ENCODE measurements at regions not wholly inside any gene's neighbourhood (a gene's known extent, or its start where the extent isn't known, plus 50 kb on each side); places are given as distances from the start of the nearest gene placed in this dataset.

GRCh38 chr10:124229201-124229988, 136.0 kb upstream of the CHST15 start:
- no peak overlapping the region for H3K27ac ChIP-seq (ENCODE audit: low read depth, low read length, poor library complexity, severe bottlenecking)
- TF ChIP-seq, protein P1, sequence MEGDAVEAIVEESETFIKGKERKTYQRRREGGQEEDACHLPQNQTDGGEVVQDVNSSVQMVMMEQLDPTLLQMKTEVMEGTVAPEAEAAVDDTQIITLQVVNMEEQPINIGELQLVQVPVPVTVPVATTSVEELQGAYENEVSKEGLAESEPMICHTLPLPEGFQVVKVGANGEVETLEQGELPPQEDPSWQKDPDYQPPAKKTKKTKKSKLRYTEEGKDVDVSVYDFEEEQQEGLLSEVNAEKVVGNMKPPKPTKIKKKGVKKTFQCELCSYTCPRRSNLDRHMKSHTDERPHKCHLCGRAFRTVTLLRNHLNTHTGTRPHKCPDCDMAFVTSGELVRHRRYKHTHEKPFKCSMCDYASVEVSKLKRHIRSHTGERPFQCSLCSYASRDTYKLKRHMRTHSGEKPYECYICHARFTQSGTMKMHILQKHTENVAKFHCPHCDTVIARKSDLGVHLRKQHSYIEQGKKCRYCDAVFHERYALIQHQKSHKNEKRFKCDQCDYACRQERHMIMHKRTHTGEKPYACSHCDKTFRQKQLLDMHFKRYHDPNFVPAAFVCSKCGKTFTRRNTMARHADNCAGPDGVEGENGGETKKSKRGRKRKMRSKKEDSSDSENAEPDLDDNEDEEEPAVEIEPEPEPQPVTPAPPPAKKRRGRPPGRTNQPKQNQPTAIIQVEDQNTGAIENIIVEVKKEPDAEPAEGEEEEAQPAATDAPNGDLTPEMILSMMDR (conservative IDR thresholded peaks at IDR 0.05; ENCODE audit: low read length) = no peak
- no peak for TF ChIP-seq EZH2phosphoT487 (IDR thresholded peaks at IDR 0.05; ENCODE audit: borderline replicate concordance, low read depth, low read length)
- H3K9me3 ChIP-seq (ENCODE audit: low read length) = peaks cover 39% of the 10 kb centered on the region
- no peak overlapping the region for H3K4me2 ChIP-seq (ENCODE audit: low read length)
- no TSS peak for BruUV-seq (replicated peaks)
- ChIA-PET CTCF (ENCODE audit: unreplicated experiment) (no interaction called here), POLR2A (no interaction called here)
- no peaks in the 10 kb centered on the region for H3K9me2 ChIP-seq (ENCODE audit: insufficient read depth, low read length)
- no peaks in the 10 kb centered on the region for H4K20me1 ChIP-seq (ENCODE audit: insufficient read depth, low read length)
- no peaks in the 10 kb centered on the region for H3K4me1 ChIP-seq (ENCODE audit: insufficient read depth, low read length, poor library complexity, severe bottlenecking)
- H3K79me2 ChIP-seq (ENCODE audit: insufficient read depth, low read depth, low read length) = no peaks in the 10 kb centered on the region
- peak; percentile 44 for DNase-seq (ENCODE audit: low spot score)
- H2AFZ ChIP-seq (ENCODE audit: low read length) = no peak overlapping the region
- H3K36me3 ChIP-seq (ENCODE audit: insufficient read depth, low read length) = no peaks in the 10 kb centered on the region
- H3K4me3 ChIP-seq (ENCODE audit: low read depth, low read length, poor library complexity, severe bottlenecking) = no peak overlapping the region
- intact Hi-C loops (cut with micrococcal nuclease; ENCODE audit: unreplicated experiment) = loop anchor here (10.0 kb wide), 2 partner anchors 125 to 235 kb away; no protein-coding TSS in a partner anchor

DNA sequence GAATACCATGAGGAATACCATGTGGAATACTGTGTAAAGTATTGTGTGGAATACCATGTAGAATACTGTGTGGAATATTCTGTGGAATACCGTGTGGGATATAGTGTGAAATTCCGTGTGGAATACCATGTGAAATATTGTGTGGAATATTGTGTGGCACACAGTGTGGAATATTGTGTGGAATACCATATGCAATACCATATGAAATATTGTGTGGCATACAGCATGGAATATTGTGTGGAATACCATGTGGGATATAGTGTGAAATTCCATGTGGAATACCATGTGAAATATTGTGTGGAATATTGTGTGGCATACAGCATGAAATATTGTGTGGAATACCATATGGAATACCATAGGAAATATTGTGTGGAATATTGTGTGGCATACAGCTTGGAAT, 135.1 kb upstream of the CHST15 start:
- peak; percentile 41 for DNase-seq (ENCODE audit: low spot score)
- BruUV-seq (replicated peaks) = no TSS peak
- no peak for TF ChIP-seq EZH2phosphoT487 (IDR thresholded peaks at IDR 0.05; ENCODE audit: borderline replicate concordance, low read depth, low read length)
- TF ChIP-seq, protein P1 (conservative IDR thresholded peaks at IDR 0.05; ENCODE audit: low read length) = no peak
- H3K9me2 ChIP-seq (ENCODE audit: insufficient read depth, low read length) = no peaks in the 10 kb centered on the region
- H3K4me2 ChIP-seq (ENCODE audit: low read length) = no peak overlapping the region
- no peaks in the 10 kb centered on the region for H3K4me1 ChIP-seq (ENCODE audit: insufficient read depth, low read length, poor library complexity, severe bottlenecking)
- intact Hi-C loops (cut with micrococcal nuclease; ENCODE audit: unreplicated experiment) = loop anchor here (10.0 kb wide), 2 partner anchors 124 to 234 kb away; no protein-coding TSS in a partner anchor
- no peak overlapping the region for H3K27ac ChIP-seq (ENCODE audit: low read depth, low read length, poor library complexity, severe bottlenecking)
- CTCF ChIA-PET (ENCODE audit: unreplicated experiment) = no interaction called here
- no peak overlapping the region for H3K4me3 ChIP-seq (ENCODE audit: low read depth, low read length, poor library complexity, severe bottlenecking)
- POLR2A ChIA-PET = no interaction called here
- no peaks in the 10 kb centered on the region for H3K36me3 ChIP-seq (ENCODE audit: insufficient read depth, low read length)
- no peaks in the 10 kb centered on the region for H3K79me2 ChIP-seq (ENCODE audit: insufficient read depth, low read depth, low read length)
- H2AFZ ChIP-seq (ENCODE audit: low read length) = no peak overlapping the region
- no peaks in the 10 kb centered on the region for H4K20me1 ChIP-seq (ENCODE audit: insufficient read depth, low read length)
- peaks cover 39% of the 10 kb centered on the region for H3K9me3 ChIP-seq (ENCODE audit: low read length)

DNA sequence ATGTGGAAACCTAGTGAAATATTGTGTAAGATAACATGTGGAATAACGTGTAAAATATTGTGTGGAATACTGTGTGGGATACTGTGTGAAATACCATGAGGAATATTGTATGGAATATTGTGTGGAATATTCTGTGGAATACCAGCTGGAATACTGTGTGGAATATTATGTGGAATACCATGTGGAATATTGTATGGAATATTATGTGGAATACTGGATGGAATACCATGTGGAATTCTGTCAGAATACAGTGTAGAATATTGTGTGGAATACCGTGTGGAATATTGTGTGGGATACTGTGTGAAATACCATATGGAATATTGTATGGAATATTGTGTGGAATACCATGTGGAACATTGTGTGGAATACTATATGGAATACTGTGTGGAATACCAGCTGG, 134.6 kb upstream of the CHST15 start:
- ChIA-PET CTCF (ENCODE audit: unreplicated experiment) (no interaction called here), POLR2A (no interaction called here)
- Histone ChIP-seq H3K36me3 (ENCODE audit: insufficient read depth, low read length) (no peaks in the 10 kb centered on the region), H2AFZ (ENCODE audit: low read length) (no peak overlapping the region), H3K9me2 (ENCODE audit: insufficient read depth, low read length) (no peaks in the 10 kb centered on the region), H3K4me3 (ENCODE audit: low read depth, low read length, poor library complexity, severe bottlenecking) (no peak overlapping the region), H3K9me3 (ENCODE audit: low read length) (peaks cover 39% of the 10 kb centered on the region), H3K4me2 (ENCODE audit: low read length) (no peak overlapping the region), H4K20me1 (ENCODE audit: insufficient read depth, low read length) (no peaks in the 10 kb centered on the region), H3K27ac (ENCODE audit: low read depth, low read length, poor library complexity, severe bottlenecking) (no peak overlapping the region), H3K79me2 (ENCODE audit: insufficient read depth, low read depth, low read length) (no peaks in the 10 kb centered on the region), H3K4me1 (ENCODE audit: insufficient read depth, low read length, poor library complexity, severe bottlenecking) (no peaks in the 10 kb centered on the region)
- intact Hi-C loops (cut with micrococcal nuclease; ENCODE audit: unreplicated experiment) = loop anchor here (10.0 kb wide), 2 partner anchors 123 to 233 kb away; no protein-coding TSS in a partner anchor
- peak; percentile 47 for DNase-seq (ENCODE audit: low spot score)
- no TSS peak for BruUV-seq (replicated peaks)
- TF ChIP-seq, protein P1 (conservative IDR thresholded peaks at IDR 0.05; ENCODE audit: low read length) = no peak
- TF ChIP-seq EZH2phosphoT487 (IDR thresholded peaks at IDR 0.05; ENCODE audit: borderline replicate concordance, low read depth, low read length) = no peak
